Suprapubic skin (tissue), 4 donors: ENCODE measurements at regions not wholly inside any gene's neighbourhood (a gene's known extent, or its start where the extent isn't known, plus 50 kb on each side); places are given as distances from the start of the nearest gene placed in this dataset.

Experiments used
- DNase-seq, 2 donors: peaks; one replicate each; pipeline ENCODE4 v3.0.0-alpha.2; 2019; ENCODE audit warnings: low spot score in 2 of 2
- H3K27ac ChIP-seq: fragments of 200-600 bp; sonication (generic); one replicate; pipeline ENCODE4 v1.5.1; 2019
- H3K27me3 ChIP-seq: fragments of 200-600 bp; sonication (generic); one replicate; pipeline ENCODE4 v1.5.1; 2019
- H3K36me3 ChIP-seq: fragments of 200-600 bp; sonication (generic); one replicate; pipeline ENCODE4 v1.5.1; 2019
- H3K4me1 ChIP-seq: fragments of 200-600 bp; sonication (generic); one replicate; pipeline ENCODE4 v1.5.1; 2019
- H3K4me3 ChIP-seq: fragments of 200-600 bp; sonication (generic); one replicate; pipeline ENCODE4 v1.5.1; 2019; ENCODE audit warnings: mild to moderate bottlenecking
- H3K9me3 ChIP-seq: fragments of 200-600 bp; sonication (generic); one replicate; pipeline ENCODE4 v1.5.1; 2019
- CTCF ChIP-seq, 2 donors: fragments of 200-600 bp in 1 of 2; fragments of 450-650 bp in 1 of 2; sonication (generic) in 1 of 2; IDR thresholded peaks; one replicate each; pipeline ENCODE4 v1.5.1; 2016 to 2019; ENCODE audit warnings: antibody characterized with exemption in 2 of 2, mild to moderate bottlenecking in 1 of 2, moderate library complexity in 1 of 2
- EP300 ChIP-seq: sonication (generic); formaldehyde crosslinking; IDR thresholded peaks from one replicate; pipeline ENCODE4 v1.6.1; 2017; ENCODE audit warnings: antibody characterized with exemption
- POLR2A ChIP-seq, 2 donors: fragments of 450-650 bp; IDR thresholded peaks; one replicate each; pipeline ENCODE4 v1.6.1; 2017; ENCODE audit warnings: antibody characterized with exemption in 2 of 2, mild to moderate bottlenecking in 2 of 2, moderate library complexity in 2 of 2
- POLR2AphosphoS5 ChIP-seq, 3 donors: sonication (generic); formaldehyde crosslinking; IDR thresholded peaks; one replicate each; pipeline ENCODE4 v1.6.1; 2017; ENCODE audit warnings: antibody characterized with exemption in 3 of 3
- WGBS: methylation state at CpG from one replicate; pipeline ENCODE4 v1.1.5; 2018; 5-methylcytosine and 5-hydroxymethylcytosine counted together

DNA sequence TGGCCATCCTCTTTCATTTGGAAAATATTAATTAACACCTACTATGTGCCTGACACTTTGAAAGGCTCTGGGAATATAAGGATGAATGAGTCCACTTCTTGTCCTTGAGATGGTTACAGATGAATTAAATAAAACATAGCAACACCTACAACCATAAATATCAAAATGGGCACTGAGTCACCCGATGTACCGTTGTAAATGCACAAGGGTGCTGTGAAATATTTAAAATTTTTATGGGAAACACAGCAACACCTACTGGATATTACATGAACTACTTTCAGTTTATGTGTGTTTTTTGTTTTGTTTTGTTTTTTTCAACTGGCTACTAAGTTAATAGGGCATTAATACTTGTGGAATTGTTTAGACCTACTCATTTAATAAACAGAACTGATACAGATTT, 239.0 kb upstream of the NAALADL2 start:
- Histone ChIP-seq H3K4me1 (no peaks in the 10 kb centered on the region), H3K9me3 (no peaks in the 10 kb centered on the region), H3K4me3 (no peak overlapping the region), H3K27ac (no peak overlapping the region), H3K27me3 (no peaks in the 10 kb centered on the region), H3K36me3 (no peaks in the 10 kb centered on the region)
- no peak for TF ChIP-seq POLR2A (IDR thresholded peaks at IDR 0.05)
- no peak for TF ChIP-seq EP300
- no peak for TF ChIP-seq CTCF (IDR thresholded peaks at IDR 0.05)
- no peak for TF ChIP-seq POLR2AphosphoS5 (IDR thresholded peaks at IDR 0.05)
- no peak for DNase-seq
- 57% methylated on average over 2 of the region's 2 CpGs for WGBS

DNA sequence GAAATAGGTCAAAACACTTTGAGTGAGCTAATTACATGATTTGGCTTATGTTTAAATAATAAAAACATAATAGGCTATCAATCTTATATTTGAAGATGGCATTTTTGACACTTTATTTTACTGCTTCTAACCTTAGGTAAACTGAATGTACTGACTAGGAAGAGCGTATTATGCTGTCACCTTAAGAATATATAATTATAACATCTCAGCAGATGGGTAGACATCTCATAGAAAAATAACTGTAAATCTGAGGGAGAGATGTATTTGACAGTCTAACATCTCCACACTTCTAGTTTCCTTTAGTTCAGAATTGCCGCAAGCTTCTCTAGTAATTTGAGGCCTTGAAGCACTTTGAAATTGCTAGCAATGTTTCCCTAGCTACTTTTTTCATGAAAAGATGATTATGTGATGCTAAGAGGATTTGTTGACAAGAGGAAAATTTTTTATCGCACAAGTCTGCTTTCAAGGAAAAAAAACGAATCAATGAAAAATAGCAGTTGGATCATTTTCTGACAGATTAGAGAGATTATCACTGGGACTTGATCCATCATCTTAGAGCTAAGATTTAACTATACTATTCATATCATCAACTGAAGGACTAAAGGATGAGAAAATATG, 238.2 kb upstream of the NAALADL2 start:
- no peaks in the 10 kb centered on the region for H3K4me1 ChIP-seq

GRCh38 chr3:174633342-174633741, 225.8 kb upstream of the NAALADL2 start:
- no peak for TF ChIP-seq POLR2A (IDR thresholded peaks at IDR 0.05)
- no peak for TF ChIP-seq EP300
- TF ChIP-seq CTCF (IDR thresholded peaks at IDR 0.05) = no peak
- no peak for TF ChIP-seq POLR2AphosphoS5 (IDR thresholded peaks at IDR 0.05)
- no peaks in the 10 kb centered on the region for H3K4me1 ChIP-seq
- H3K27me3 ChIP-seq = no peaks in the 10 kb centered on the region
- no peak overlapping the region for H3K27ac ChIP-seq
- no peaks in the 10 kb centered on the region for H3K9me3 ChIP-seq
- no peaks in the 10 kb centered on the region for H3K36me3 ChIP-seq
- no peak overlapping the region for H3K4me3 ChIP-seq
- no peak for DNase-seq

More for the DNA sequence above, 238.2 kb upstream of the NAALADL2 start:
- H3K27ac ChIP-seq = no peak overlapping the region
- TF ChIP-seq POLR2AphosphoS5 (IDR thresholded peaks at IDR 0.05) (no peak), EP300 (no peak)
- no peaks in the 10 kb centered on the region for H3K9me3 ChIP-seq
- H3K36me3 ChIP-seq = no peaks in the 10 kb centered on the region
- WGBS = 74% methylated on average over 4 of the region's 4 CpGs
- DNase-seq = no peak
- H3K4me3 ChIP-seq = no peak overlapping the region
- H3K27me3 ChIP-seq = no peaks in the 10 kb centered on the region

- 46% methylated on average over 2 of the region's 2 CpGs for WGBS
- no peaks in the 10 kb centered on the region for H3K9me3 ChIP-seq
Observed at GRCh38 chr3:174636451-174636850, 222.7 kb upstream of the NAALADL2 start.

DNA sequence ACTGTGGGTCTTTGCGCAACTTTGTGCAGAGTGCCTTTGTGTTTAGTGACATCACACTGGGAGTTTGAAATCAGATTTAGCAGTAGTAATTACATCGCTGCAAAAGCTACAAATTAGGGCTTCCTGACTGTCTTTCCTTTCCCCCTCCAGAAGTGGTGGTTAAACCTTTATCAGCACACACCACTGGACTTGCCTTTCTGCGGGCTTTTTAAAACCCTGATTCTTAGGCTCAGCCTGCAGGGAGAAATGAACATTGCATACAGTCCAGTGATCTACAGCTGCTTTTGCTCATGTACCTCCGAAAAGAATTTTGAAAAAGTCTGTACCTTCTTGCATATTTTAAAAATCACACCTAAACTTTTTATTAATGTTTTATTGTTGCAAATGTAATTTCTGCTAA, 219.7 kb upstream of the NAALADL2 start:
- DNase-seq = no peak
- H3K4me1 ChIP-seq = no peaks in the 10 kb centered on the region
- 93% methylated on average over 4 of the region's 4 CpGs for WGBS
- no peak overlapping the region for H3K4me3 ChIP-seq
- no peak for TF ChIP-seq POLR2AphosphoS5 (IDR thresholded peaks at IDR 0.05)
- TF ChIP-seq POLR2A (IDR thresholded peaks at IDR 0.05) = no peak
- TF ChIP-seq CTCF (IDR thresholded peaks at IDR 0.05) = no peak
- no peak for TF ChIP-seq EP300
- H3K9me3 ChIP-seq = no peaks in the 10 kb centered on the region
- no peak overlapping the region for H3K27ac ChIP-seq
- H3K36me3 ChIP-seq = no peaks in the 10 kb centered on the region
- H3K27me3 ChIP-seq = no peaks in the 10 kb centered on the region

More at GRCh38 chr3:174636451-174636850, 222.7 kb upstream of the NAALADL2 start:
- no peak for DNase-seq
- H3K27me3 ChIP-seq = no peaks in the 10 kb centered on the region
- no peak overlapping the region for H3K4me3 ChIP-seq
- no peak overlapping the region for H3K27ac ChIP-seq
- no peak for TF ChIP-seq POLR2AphosphoS5 (IDR thresholded peaks at IDR 0.05)
- no peak for TF ChIP-seq POLR2A (IDR thresholded peaks at IDR 0.05)
- TF ChIP-seq EP300 = no peak
- no peak for TF ChIP-seq CTCF (IDR thresholded peaks at IDR 0.05)
- H3K4me1 ChIP-seq = no peaks in the 10 kb centered on the region
- no peaks in the 10 kb centered on the region for H3K36me3 ChIP-seq

DNA sequence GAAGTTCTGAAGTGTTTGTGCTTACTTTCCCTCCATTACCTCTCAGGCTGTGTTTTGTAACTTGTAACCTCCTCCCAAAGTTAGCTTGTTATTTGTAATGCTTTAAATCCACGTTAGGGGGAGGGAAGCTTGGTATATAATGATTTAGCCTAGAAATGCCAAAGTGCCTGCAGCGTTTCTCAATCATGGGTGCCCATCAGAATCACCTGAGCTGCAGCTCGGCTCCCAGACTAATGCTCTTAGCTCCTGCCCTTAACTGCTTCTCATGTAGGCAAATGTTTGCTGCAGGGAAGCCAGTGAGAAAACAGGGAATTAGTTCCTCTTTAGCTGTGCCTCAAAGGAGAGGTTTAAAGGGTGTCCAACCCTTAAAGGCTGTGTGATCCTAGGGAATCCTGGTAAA, 219.2 kb upstream of the NAALADL2 start:
- Histone ChIP-seq H3K9me3 (no peaks in the 10 kb centered on the region), H3K36me3 (no peaks in the 10 kb centered on the region), H3K27me3 (no peaks in the 10 kb centered on the region), H3K27ac (no peak overlapping the region), H3K4me1 (no peaks in the 10 kb centered on the region), H3K4me3 (no peak overlapping the region)
- no peak for DNase-seq
- TF ChIP-seq CTCF (IDR thresholded peaks at IDR 0.05) (no peak), POLR2AphosphoS5 (IDR thresholded peaks at IDR 0.05) (no peak), EP300 (no peak), POLR2A (IDR thresholded peaks at IDR 0.05) (no peak)
- WGBS = 64% methylated on average over 3 of the region's 3 CpGs
